C1 segment of cervical spinal cord (tissue), 14 donors: ENCODE measurements at regions not wholly inside any gene's neighbourhood (a gene's known extent, or its start where the extent isn't known, plus 50 kb on each side); places are given as distances from the start of the nearest gene placed in this dataset.

ENCODE experiments used
- DNase-seq, 14 donors: peaks; one replicate each; lab custom pipeline; 2025; lab: John Stamatoyannopoulos, UW

GRCh38 chr21:31501926-31502325 lies 157.6 kb upstream of the SOD1 start:
- no peak for DNase-seq

- no peak for DNase-seq
Measured at GRCh38 chr21:31500982-31501381, 156.9 kb upstream of the TIAM1 start.

- peak in 1 of 14 donors; percentile 49 for DNase-seq
Measured at GRCh38 chr21:31500071-31500470, 156.0 kb upstream of the TIAM1 start.

- no peak for DNase-seq
Measured at GRCh38 chr21:31498985-31499384, 154.9 kb upstream of the TIAM1 start.

- peak in 1 of 14 donors; percentile 47 for DNase-seq
Measured at GRCh38 chr21:31497914-31498313, 153.9 kb upstream of the TIAM1 start.

GRCh38 chr21:31493350-31493880 lies 149.4 kb upstream of the TIAM1 start:
- peak in 1 of 14 donors; percentile 73 for DNase-seq

GRCh38 chr21:31491617-31492016 lies 147.6 kb upstream of the TIAM1 start:
- no peak for DNase-seq

GRCh38 chr21:31490443-31490842 lies 146.4 kb upstream of the TIAM1 start:
- no peak for DNase-seq

- no peak for DNase-seq
Measured at GRCh38 chr21:31489726-31490125, 145.7 kb upstream of the TIAM1 start.

GRCh38 chr21:31489014-31489413 lies 145.0 kb upstream of the TIAM1 start:
- DNase-seq, result no peak

GRCh38 chr21:31484219-31484618 lies 140.2 kb upstream of the TIAM1 start:
- peak in 1 of 14 donors; percentile 79 for DNase-seq

GRCh38 chr21:31483146-31483545 lies 139.1 kb upstream of the TIAM1 start:
- DNase-seq, result no peak

- no peak for DNase-seq
Measured at GRCh38 chr21:31482460-31482859, 138.4 kb upstream of the TIAM1 start.

GRCh38 chr21:31480228-31480627 lies 136.2 kb upstream of the TIAM1 start:
- no peak for DNase-seq

GRCh38 chr21:31479714-31480113 lies 135.7 kb upstream of the TIAM1 start:
- DNase-seq, result no peak

GRCh38 chr21:31479222-31479621 lies 135.2 kb upstream of the TIAM1 start:
- no peak for DNase-seq

GRCh38 chr21:31476263-31477022 lies 132.4 kb upstream of the TIAM1 start:
- DNase-seq, result peak in 3 of 14 donors; percentile 9 to 54 (median 38)

GRCh38 chr21:31475223-31475622 lies 131.2 kb upstream of the TIAM1 start:
- no peak for DNase-seq

GRCh38 chr21:31473685-31474345 lies 129.8 kb upstream of the TIAM1 start:
- no peak for DNase-seq

GRCh38 chr21:31471865-31472264 lies 127.8 kb upstream of the TIAM1 start:
- DNase-seq, result peak in 1 of 14 donors; percentile 49

GRCh38 chr21:31470896-31471694 lies 127.0 kb upstream of the TIAM1 start:
- peak in 1 of 14 donors; percentile 69 for DNase-seq

- DNase-seq, result no peak
Measured at GRCh38 chr21:31460980-31461379, 116.9 kb upstream of the TIAM1 start.
